ENCODE measurements at regions not wholly inside any gene's neighbourhood (a gene's known extent, or its start where the extent isn't known, plus 50 kb on each side); places are given as distances from the start of the nearest gene placed in this dataset.

DNA sequence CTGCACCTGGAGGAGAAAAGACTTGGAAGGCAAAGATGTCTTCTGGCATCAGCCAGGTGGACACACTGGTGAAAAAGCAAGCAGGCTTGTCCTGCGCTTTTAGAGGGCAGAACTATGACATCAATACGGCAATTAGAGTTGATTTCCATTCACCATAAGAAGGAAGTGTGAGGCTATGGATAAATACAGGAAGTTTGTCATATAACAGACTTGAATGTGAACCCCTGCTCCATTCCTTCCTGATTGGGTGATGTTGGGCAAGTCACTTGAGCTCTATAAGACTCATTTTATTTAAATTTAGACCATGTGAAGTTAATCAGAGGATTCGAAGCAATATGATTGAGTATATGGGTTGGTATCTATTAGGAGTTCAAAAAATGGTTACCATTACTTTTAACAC lies 137.8 kb downstream of the PLPP3 start (continued):
- TF ChIP-seq, protein P1, sequence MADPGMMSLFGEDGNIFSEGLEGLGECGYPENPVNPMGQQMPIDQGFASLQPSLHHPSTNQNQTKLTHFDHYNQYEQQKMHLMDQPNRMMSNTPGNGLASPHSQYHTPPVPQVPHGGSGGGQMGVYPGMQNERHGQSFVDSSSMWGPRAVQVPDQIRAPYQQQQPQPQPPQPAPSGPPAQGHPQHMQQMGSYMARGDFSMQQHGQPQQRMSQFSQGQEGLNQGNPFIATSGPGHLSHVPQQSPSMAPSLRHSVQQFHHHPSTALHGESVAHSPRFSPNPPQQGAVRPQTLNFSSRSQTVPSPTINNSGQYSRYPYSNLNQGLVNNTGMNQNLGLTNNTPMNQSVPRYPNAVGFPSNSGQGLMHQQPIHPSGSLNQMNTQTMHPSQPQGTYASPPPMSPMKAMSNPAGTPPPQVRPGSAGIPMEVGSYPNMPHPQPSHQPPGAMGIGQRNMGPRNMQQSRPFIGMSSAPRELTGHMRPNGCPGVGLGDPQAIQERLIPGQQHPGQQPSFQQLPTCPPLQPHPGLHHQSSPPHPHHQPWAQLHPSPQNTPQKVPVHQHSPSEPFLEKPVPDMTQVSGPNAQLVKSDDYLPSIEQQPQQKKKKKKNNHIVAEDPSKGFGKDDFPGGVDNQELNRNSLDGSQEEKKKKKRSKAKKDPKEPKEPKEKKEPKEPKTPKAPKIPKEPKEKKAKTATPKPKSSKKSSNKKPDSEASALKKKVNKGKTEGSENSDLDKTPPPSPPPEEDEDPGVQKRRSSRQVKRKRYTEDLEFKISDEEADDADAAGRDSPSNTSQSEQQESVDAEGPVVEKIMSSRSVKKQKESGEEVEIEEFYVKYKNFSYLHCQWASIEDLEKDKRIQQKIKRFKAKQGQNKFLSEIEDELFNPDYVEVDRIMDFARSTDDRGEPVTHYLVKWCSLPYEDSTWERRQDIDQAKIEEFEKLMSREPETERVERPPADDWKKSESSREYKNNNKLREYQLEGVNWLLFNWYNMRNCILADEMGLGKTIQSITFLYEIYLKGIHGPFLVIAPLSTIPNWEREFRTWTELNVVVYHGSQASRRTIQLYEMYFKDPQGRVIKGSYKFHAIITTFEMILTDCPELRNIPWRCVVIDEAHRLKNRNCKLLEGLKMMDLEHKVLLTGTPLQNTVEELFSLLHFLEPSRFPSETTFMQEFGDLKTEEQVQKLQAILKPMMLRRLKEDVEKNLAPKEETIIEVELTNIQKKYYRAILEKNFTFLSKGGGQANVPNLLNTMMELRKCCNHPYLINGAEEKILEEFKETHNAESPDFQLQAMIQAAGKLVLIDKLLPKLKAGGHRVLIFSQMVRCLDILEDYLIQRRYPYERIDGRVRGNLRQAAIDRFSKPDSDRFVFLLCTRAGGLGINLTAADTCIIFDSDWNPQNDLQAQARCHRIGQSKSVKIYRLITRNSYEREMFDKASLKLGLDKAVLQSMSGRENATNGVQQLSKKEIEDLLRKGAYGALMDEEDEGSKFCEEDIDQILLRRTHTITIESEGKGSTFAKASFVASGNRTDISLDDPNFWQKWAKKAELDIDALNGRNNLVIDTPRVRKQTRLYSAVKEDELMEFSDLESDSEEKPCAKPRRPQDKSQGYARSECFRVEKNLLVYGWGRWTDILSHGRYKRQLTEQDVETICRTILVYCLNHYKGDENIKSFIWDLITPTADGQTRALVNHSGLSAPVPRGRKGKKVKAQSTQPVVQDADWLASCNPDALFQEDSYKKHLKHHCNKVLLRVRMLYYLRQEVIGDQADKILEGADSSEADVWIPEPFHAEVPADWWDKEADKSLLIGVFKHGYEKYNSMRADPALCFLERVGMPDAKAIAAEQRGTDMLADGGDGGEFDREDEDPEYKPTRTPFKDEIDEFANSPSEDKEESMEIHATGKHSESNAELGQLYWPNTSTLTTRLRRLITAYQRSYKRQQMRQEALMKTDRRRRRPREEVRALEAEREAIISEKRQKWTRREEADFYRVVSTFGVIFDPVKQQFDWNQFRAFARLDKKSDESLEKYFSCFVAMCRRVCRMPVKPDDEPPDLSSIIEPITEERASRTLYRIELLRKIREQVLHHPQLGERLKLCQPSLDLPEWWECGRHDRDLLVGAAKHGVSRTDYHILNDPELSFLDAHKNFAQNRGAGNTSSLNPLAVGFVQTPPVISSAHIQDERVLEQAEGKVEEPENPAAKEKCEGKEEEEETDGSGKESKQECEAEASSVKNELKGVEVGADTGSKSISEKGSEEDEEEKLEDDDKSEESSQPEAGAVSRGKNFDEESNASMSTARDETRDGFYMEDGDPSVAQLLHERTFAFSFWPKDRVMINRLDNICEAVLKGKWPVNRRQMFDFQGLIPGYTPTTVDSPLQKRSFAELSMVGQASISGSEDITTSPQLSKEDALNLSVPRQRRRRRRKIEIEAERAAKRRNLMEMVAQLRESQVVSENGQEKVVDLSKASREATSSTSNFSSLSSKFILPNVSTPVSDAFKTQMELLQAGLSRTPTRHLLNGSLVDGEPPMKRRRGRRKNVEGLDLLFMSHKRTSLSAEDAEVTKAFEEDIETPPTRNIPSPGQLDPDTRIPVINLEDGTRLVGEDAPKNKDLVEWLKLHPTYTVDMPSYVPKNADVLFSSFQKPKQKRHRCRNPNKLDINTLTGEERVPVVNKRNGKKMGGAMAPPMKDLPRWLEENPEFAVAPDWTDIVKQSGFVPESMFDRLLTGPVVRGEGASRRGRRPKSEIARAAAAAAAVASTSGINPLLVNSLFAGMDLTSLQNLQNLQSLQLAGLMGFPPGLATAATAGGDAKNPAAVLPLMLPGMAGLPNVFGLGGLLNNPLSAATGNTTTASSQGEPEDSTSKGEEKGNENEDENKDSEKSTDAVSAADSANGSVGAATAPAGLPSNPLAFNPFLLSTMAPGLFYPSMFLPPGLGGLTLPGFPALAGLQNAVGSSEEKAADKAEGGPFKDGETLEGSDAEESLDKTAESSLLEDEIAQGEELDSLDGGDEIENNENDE (IDR thresholded peaks at IDR 0.05; ENCODE audit: insufficient replicate concordance, low read length): no peak
- TF ChIP-seq, protein P2, sequence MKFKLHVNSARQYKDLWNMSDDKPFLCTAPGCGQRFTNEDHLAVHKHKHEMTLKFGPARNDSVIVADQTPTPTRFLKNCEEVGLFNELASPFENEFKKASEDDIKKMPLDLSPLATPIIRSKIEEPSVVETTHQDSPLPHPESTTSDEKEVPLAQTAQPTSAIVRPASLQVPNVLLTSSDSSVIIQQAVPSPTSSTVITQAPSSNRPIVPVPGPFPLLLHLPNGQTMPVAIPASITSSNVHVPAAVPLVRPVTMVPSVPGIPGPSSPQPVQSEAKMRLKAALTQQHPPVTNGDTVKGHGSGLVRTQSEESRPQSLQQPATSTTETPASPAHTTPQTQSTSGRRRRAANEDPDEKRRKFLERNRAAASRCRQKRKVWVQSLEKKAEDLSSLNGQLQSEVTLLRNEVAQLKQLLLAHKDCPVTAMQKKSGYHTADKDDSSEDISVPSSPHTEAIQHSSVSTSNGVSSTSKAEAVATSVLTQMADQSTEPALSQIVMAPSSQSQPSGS (IDR thresholded peaks at IDR 0.05; ENCODE audit: low read length): no peak
- TF ChIP-seq KDM5A (IDR thresholded peaks at IDR 0.05; ENCODE audit: low read length): no peak
